Karpas-422 (cell line): ENCODE measurements at regions not wholly inside any gene's neighbourhood (a gene's known extent, or its start where the extent isn't known, plus 50 kb on each side); places are given as distances from the start of the nearest gene placed in this dataset.
"Not testable (repeated sequence)": the region's sequence is repeated elsewhere in the genome, so short reads cannot be mapped to it uniquely, and the experiment has no call there.

Experiments
- DNase-seq: peaks from one replicate; pipeline ENCODE4 v3.0.0-alpha.2; 2015
- H2AFZ ChIP-seq: fragments of 200-600 bp; sonication (generic); 2 replicates; pipeline ENCODE4 v1.6.1; 2014; ENCODE audit warnings: antibody characterized with exemption, low read length, mixed read lengths
- H3K27ac ChIP-seq: fragments of 200-600 bp; sonication (generic); 2 replicates; pipeline ENCODE4 v1.5.1; 2014; ENCODE audit warnings: mild to moderate bottlenecking, low read length, moderate library complexity
- H3K27me3 ChIP-seq: fragments of 200-600 bp; sonication (generic); 2 replicates; pipeline ENCODE4 v1.6.1; 2014; ENCODE audit warnings: low read length, mixed read lengths
- H3K36me3 ChIP-seq: fragments of 200-600 bp; sonication (generic); 2 replicates; pipeline ENCODE4 v1.6.1; 2014; ENCODE audit warnings: low read length, mixed read lengths; ENCODE audit not compliant: insufficient read depth
- H3K4me1 ChIP-seq: fragments of 200-600 bp; sonication (generic); 2 replicates; pipeline ENCODE4 v1.6.1; 2014; ENCODE audit warnings: mild to moderate bottlenecking, low read length, mixed read lengths
- H3K4me2 ChIP-seq: fragments of 200-600 bp; sonication (generic); 2 replicates; pipeline ENCODE4 v1.6.1; 2014; ENCODE audit warnings: low read length, low read depth, mild to moderate bottlenecking; ENCODE audit not compliant: poor library complexity, severe bottlenecking
- H3K4me3 ChIP-seq: fragments of 200-600 bp; sonication (generic); 2 replicates; pipeline ENCODE4 v1.5.1; 2014; ENCODE audit warnings: mild to moderate bottlenecking, antibody characterized with exemption, low read length, mixed read lengths
- H3K79me2 ChIP-seq: fragments of 200-600 bp; sonication (generic); 2 replicates; pipeline ENCODE4 v1.6.1; 2014; ENCODE audit warnings: mild to moderate bottlenecking, low read length, mixed read lengths
- H3K9ac ChIP-seq: fragments of 200-600 bp; sonication (generic); 2 replicates; pipeline ENCODE4 v1.6.0; 2014; ENCODE audit warnings: low read length
- H3K9me2 ChIP-seq: fragments of 200-600 bp; sonication (generic), shearing (Covaris generic); replicated peaks from 2 replicates; pipeline ENCODE4 v1.6.0; 2014; ENCODE audit warnings: mild to moderate bottlenecking, low read length, moderate library complexity; ENCODE audit not compliant: insufficient read depth
- H3K9me3 ChIP-seq: fragments of 300-700, 200-600 bp; sonication (generic); 2 replicates; pipeline ENCODE4 v1.6.1; 2014; ENCODE audit warnings: low read length, mixed read lengths
- H4K20me1 ChIP-seq: fragments of 200-600 bp; sonication (generic); 2 replicates; pipeline ENCODE4 v1.6.1; 2014; ENCODE audit warnings: mild to moderate bottlenecking, antibody characterized with exemption, low read length, low read depth; ENCODE audit not compliant: insufficient read depth

- Histone ChIP-seq H3K9me3 (no peaks in the 10 kb centered on the region), H3K4me2 (no peak overlapping the region), H3K36me3 (no peaks in the 10 kb centered on the region), H3K9me2 (no peaks in the 10 kb centered on the region), H3K79me2 (no peaks in the 10 kb centered on the region), H3K27ac (no peak overlapping the region), H3K9ac (no peak overlapping the region), H2AFZ (no peak overlapping the region), H4K20me1 (no peaks in the 10 kb centered on the region), H3K4me1 (no peaks in the 10 kb centered on the region), H3K27me3 (no peaks in the 10 kb centered on the region), H3K4me3 (no peak overlapping the region)
- no peak for DNase-seq
Measured at GRCh38 chr14:54010981-54011380, 54.4 kb upstream of the BMP4 start.

GRCh38 chr14:54023027-54023426, 66.4 kb upstream of the BMP4 start:
- Histone ChIP-seq H3K9me2 (no peaks in the 10 kb centered on the region), H3K36me3 (no peaks in the 10 kb centered on the region), H3K27ac (no peak overlapping the region), H2AFZ (no peak overlapping the region), H3K9me3 (0 out of 2 replicates have a peak, but pooled peaks cover 3% of the 10 kb centered on the region), H3K79me2 (no peaks in the 10 kb centered on the region), H4K20me1 (no peaks in the 10 kb centered on the region), H3K4me1 (no peaks in the 10 kb centered on the region), H3K4me2 (no peak overlapping the region), H3K4me3 (no peak overlapping the region), H3K27me3 (no peaks in the 10 kb centered on the region), H3K9ac (no peak overlapping the region)
- DNase-seq = no peak

- H3K79me2 ChIP-seq = no peaks in the 10 kb centered on the region
- no peaks in the 10 kb centered on the region for H3K4me1 ChIP-seq
- no peak overlapping the region for H3K27ac ChIP-seq
- H3K36me3 ChIP-seq = no peaks in the 10 kb centered on the region
- DNase-seq = peak; percentile 78
- H4K20me1 ChIP-seq = no peaks in the 10 kb centered on the region
- H3K4me3 ChIP-seq = no peak overlapping the region
- no peak overlapping the region for H3K4me2 ChIP-seq
- no peak overlapping the region for H2AFZ ChIP-seq
- H3K27me3 ChIP-seq = no peaks in the 10 kb centered on the region
- no peak overlapping the region for H3K9ac ChIP-seq
- 0 out of 2 replicates have a peak, but pooled peaks cover 3% of the 10 kb centered on the region for H3K9me3 ChIP-seq
- H3K9me2 ChIP-seq = no peaks in the 10 kb centered on the region
Measured at GRCh38 chr14:54025661-54026060, 69.0 kb upstream of the BMP4 start.

GRCh38 chr14:54026671-54027070, 70.0 kb upstream of the BMP4 start:
- Histone ChIP-seq H3K4me3 (no peak overlapping the region), H3K4me2 (no peak overlapping the region), H3K79me2 (no peaks in the 10 kb centered on the region), H3K27me3 (no peaks in the 10 kb centered on the region), H2AFZ (no peak overlapping the region), H3K4me1 (no peaks in the 10 kb centered on the region), H3K9me3 (0 out of 2 replicates have a peak, but pooled peaks cover 3% of the 10 kb centered on the region), H3K27ac (no peak overlapping the region), H3K36me3 (no peaks in the 10 kb centered on the region), H3K9me2 (no peaks in the 10 kb centered on the region), H3K9ac (no peak overlapping the region), H4K20me1 (no peaks in the 10 kb centered on the region)
- no peak for DNase-seq

GRCh38 chr14:54030996-54031395, 74.4 kb upstream of the BMP4 start:
- not testable (repeated sequence) for H3K4me2 ChIP-seq, H3K9me2 ChIP-seq, H3K4me3 ChIP-seq

GRCh38 chr14:54033285-54033684, 76.7 kb upstream of the BMP4 start:
- not testable (repeated sequence) for H3K27ac ChIP-seq, H3K36me3 ChIP-seq, DNase-seq, H3K27me3 ChIP-seq, H3K79me2 ChIP-seq, H3K9me2 ChIP-seq, H3K9me3 ChIP-seq, H3K9ac ChIP-seq, H3K4me3 ChIP-seq, H4K20me1 ChIP-seq, H3K4me1 ChIP-seq, H3K4me2 ChIP-seq, H2AFZ ChIP-seq

More at GRCh38 chr14:54030996-54031395, 74.4 kb upstream of the BMP4 start:
- H4K20me1 ChIP-seq, H3K79me2 ChIP-seq, H3K9me3 ChIP-seq, H3K9ac ChIP-seq, H3K27me3 ChIP-seq, H2AFZ ChIP-seq, H3K4me1 ChIP-seq, DNase-seq, H3K27ac ChIP-seq, H3K36me3 ChIP-seq: not testable (repeated sequence)

- H3K9ac ChIP-seq = no peak overlapping the region
- no peaks in the 10 kb centered on the region for H4K20me1 ChIP-seq
- no peaks in the 10 kb centered on the region for H3K36me3 ChIP-seq
- H3K9me2 ChIP-seq = no peaks in the 10 kb centered on the region
- no peak overlapping the region for H3K4me3 ChIP-seq
- H2AFZ ChIP-seq = no peak overlapping the region
- H3K27ac ChIP-seq = no peak overlapping the region
- no peaks in the 10 kb centered on the region for H3K9me3 ChIP-seq
- H3K27me3 ChIP-seq = no peaks in the 10 kb centered on the region
- no peak overlapping the region for H3K4me2 ChIP-seq
- no peaks in the 10 kb centered on the region for H3K79me2 ChIP-seq
- no peak for DNase-seq
- H3K4me1 ChIP-seq = no peaks in the 10 kb centered on the region
Measured at GRCh38 chr14:54038724-54039123, 82.1 kb upstream of the BMP4 start.

- Histone ChIP-seq H3K27ac (no peak overlapping the region), H3K4me3 (no peak overlapping the region), H3K9me3 (no peaks in the 10 kb centered on the region), H3K27me3 (no peaks in the 10 kb centered on the region), H3K4me1 (no peaks in the 10 kb centered on the region), H4K20me1 (no peaks in the 10 kb centered on the region), H3K4me2 (no peak overlapping the region), H3K36me3 (no peaks in the 10 kb centered on the region), H3K9ac (no peak overlapping the region), H2AFZ (no peak overlapping the region), H3K79me2 (no peaks in the 10 kb centered on the region), H3K9me2 (no peaks in the 10 kb centered on the region)
- no peak for DNase-seq
Measured at GRCh38 chr14:54039311-54039710, 82.7 kb upstream of the BMP4 start.

- H3K9me2 ChIP-seq = no peaks in the 10 kb centered on the region
- H3K27ac ChIP-seq = no peak overlapping the region
- DNase-seq = no peak
- no peak overlapping the region for H2AFZ ChIP-seq
- H3K36me3 ChIP-seq = no peaks in the 10 kb centered on the region
- H3K4me3 ChIP-seq = no peak overlapping the region
- H3K27me3 ChIP-seq = no peaks in the 10 kb centered on the region
- no peaks in the 10 kb centered on the region for H3K4me1 ChIP-seq
- no peak overlapping the region for H3K9ac ChIP-seq
- no peak overlapping the region for H3K4me2 ChIP-seq
- no peaks in the 10 kb centered on the region for H4K20me1 ChIP-seq
- H3K79me2 ChIP-seq = no peaks in the 10 kb centered on the region
- H3K9me3 ChIP-seq = no peaks in the 10 kb centered on the region
Measured at GRCh38 chr14:54040846-54041245, 84.2 kb upstream of the BMP4 start.
